ENCODE measurements at regions not wholly inside any gene's neighbourhood (a gene's known extent, or its start where the extent isn't known, plus 50 kb on each side); places are given as distances from the start of the nearest gene placed in this dataset.

- TF ChIP-seq, protein P1, sequence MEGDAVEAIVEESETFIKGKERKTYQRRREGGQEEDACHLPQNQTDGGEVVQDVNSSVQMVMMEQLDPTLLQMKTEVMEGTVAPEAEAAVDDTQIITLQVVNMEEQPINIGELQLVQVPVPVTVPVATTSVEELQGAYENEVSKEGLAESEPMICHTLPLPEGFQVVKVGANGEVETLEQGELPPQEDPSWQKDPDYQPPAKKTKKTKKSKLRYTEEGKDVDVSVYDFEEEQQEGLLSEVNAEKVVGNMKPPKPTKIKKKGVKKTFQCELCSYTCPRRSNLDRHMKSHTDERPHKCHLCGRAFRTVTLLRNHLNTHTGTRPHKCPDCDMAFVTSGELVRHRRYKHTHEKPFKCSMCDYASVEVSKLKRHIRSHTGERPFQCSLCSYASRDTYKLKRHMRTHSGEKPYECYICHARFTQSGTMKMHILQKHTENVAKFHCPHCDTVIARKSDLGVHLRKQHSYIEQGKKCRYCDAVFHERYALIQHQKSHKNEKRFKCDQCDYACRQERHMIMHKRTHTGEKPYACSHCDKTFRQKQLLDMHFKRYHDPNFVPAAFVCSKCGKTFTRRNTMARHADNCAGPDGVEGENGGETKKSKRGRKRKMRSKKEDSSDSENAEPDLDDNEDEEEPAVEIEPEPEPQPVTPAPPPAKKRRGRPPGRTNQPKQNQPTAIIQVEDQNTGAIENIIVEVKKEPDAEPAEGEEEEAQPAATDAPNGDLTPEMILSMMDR (conservative IDR thresholded peaks at IDR 0.05 in 1 of 2, IDR thresholded peaks at IDR 0.05 in 1 of 2; ENCODE audit: low read depth in 1 of 2, low read length in 2 of 2) = no peak
- no peak for TF ChIP-seq EZH2 (IDR thresholded peaks at IDR 0.05; ENCODE audit: low read length, missing control alignments)
Observed at GRCh38 chr2:117714745-117715417, 99.6 kb upstream of the DDX18 start.

Data from fibroblast of lung (primary cell).